ENCODE measurements at regions not wholly inside any gene's neighbourhood (a gene's known extent, or its start where the extent isn't known, plus 50 kb on each side); places are given as distances from the start of the nearest gene placed in this dataset.

- DNase-seq: no peak
These were observed 71.8 kb downstream of the C4orf33 start for GRCh38 chr4:129167640-129168260.

DNA sequence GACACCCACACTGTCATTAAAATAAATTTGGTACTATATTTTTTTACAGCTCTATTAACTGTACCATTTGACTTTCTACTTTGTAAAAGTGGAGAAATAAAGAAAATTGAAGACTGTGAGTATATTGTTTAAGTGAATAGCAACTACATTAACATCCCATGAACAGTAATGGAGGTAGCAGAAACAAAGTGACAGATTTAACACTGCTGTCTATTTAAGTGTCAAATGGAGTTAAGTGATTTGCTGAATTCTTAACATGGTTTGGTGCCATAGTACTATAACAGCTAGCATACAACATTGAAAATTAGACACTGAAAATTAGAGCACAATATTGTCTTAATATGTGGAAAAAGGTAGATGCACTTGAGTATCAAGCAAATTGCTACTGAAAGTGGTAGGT, 76.2 kb downstream of the C4orf33 start:
- DNase-seq: no peak

DNA sequence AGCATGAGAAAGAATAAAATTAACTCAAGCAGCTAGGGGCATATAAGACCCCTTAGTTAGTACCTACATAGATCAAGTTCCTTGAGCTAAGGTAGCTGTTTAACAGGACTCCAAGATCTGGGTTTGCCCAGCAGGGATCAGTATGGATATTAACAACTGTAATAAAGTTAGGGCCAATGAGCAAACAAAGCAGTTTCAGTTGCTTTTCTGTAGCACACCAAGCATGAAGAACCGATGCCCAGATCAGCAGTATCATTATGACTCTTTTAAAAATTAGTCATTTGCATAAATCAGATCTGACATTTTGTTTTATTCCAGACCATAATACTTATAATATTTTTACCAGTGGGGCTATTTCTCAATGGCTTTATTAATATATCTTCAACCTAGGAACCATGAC, 80.9 kb downstream of the C4orf33 start:
- no peak for DNase-seq

- DNase-seq: no peak
These were observed 83.3 kb downstream of the C4orf33 start for GRCh38 chr4:129179276-129179675.

DNA sequence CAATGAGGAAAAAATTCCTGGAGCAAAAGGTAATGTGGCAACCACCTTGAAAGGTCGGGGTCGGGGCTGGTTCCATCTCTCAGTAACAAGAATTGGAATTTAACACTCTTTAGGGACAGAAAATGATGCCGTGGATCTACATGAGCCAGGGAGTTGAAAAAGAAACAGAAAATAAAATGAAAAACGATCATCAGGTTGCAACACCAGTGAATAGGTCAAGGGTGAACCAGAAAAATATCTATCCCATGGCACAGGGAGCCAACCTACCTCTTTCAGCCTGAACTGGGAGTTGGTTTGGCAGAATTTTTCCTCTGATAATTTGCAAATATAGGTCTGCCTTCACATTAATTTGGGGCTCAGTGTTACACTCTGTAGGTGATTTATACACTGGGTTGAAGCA, 93.7 kb downstream of the C4orf33 start:
- no peak for DNase-seq

DNA sequence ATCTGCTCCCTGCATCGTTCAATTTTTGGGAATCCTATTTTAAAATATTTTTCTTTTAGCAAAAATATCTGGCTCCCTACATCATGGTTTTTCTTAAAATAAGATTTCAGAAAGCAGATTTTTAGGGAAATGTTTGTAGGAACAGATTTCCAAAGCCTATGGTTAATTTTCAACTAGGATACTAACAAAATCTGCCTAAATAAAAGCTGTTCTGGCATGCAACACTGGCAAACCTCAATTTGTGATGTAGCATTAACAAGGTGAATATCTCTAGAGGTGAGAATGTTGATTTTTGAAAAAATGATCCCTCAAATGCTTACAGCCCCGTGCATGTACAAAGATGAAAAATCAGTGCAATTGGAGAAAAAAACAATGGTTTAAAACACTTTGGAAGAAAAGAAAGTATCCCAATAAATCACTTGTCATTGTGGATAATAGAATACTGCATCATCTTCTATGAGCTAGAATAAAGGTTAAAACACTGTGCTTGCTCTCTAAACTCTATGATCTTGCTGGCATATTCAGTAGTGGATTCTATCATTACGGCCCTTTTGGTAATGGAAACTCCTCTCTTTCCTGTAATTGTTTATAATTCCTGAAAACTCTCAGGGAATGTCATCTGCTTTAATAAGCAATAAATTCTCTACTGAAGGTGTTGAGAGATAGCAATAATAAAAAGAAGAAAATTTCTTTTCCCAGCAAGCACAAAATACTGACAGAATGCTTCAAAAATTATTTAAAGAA, 97.6 kb downstream of the C4orf33 start:
- no peak for DNase-seq

GRCh38 chr4:129208481-129208880, 112.5 kb downstream of the C4orf33 start:
- DNase-seq: no peak

DNA sequence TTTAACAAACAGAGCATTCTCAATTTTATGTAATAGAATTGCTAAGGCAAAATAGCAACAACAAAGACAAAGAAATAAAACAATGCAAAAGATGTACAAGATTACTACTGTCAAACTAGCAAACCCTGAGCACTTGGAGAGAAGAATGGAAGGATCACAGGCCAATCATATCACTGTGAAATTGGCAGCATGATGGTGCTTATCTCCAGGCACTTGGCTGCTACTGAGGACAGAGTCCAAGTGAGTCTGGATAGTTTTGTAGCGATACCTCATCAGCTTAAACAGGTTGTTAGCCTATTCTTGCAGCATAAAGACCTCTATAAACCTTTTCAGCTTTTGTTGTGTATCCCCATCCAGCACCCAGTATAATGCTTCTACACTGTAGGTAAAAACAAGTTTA, 117.7 kb downstream of the C4orf33 start:
- DNase-seq: no peak

- DNase-seq: no peak
These were observed 122.4 kb downstream of the C4orf33 start for GRCh38 chr4:129218360-129218759.

DNA sequence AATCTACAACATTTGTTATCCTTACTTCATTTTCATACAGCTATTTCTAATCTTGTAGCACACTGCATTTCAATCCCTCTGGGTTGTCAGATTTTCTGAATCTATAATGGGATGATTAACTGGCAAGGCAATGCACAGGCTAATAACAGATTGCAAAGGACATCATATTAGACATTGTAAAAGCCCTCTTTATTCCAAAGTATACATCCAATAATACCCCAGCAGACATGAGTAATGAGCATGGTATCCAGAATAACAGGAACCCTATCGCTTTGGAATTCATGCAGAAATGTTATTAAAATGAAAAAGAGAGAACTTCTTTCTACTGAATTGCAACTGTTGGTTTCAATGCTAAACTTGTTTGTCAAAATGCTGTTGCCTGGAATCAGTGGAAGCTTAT, 122.9 kb downstream of the C4orf33 start:
- DNase-seq: no peak

GRCh38 chr4:129220254-129220653, 124.3 kb downstream of the C4orf33 start:
- DNase-seq: no peak

- DNase-seq: no peak
These were observed 128.0 kb downstream of the C4orf33 start for GRCh38 chr4:129223945-129224344.

DNA sequence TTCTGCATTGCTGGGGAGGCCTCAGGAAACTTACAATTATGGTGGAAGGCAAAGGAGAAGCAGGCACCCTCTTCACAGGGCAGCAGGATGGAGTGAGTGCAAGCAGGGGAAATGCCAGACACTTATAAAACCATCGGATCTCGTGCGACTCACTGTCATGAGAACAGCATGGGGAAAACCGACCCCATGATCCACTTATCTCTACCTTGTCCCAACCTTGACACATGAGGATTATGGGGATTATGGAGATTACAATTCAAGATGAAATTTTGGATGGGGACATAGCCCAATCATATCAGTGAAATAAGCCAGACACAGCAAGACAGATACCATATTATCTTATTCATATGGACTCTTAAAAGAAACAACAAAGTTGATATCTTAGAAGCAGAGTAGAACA, 134.9 kb downstream of the C4orf33 start:
- no peak for DNase-seq

DNA sequence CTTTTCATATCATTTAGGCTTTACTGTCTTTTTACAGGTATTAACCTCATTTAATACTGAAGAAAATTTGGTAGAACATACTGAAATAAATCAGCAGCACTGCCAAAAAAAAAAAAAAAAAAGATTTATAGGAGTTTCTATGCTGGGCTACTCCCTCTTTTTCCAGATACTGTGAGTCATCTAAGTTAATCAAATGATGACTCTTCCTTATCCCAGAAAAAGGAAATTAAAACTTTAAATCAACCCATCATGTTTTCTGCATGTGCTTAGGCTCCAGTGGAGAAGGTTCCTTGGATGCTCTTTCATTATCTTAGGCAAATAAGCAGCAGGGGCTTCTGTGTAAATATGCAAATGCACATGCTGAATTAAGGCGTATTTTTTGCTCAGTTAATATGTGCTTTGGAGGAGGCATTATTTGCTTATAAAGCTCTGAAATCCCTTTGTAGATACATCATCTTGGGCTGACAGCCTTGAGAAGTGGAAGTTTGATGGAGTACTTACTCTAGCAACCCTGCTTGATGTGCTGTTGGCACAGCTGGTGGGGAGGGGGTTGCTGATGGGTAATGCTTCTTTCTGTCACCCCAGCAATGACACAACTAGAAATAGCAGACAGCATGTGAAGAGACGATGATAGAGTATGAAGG, 136.1 kb downstream of the C4orf33 start:
- DNase-seq: no peak

DNA sequence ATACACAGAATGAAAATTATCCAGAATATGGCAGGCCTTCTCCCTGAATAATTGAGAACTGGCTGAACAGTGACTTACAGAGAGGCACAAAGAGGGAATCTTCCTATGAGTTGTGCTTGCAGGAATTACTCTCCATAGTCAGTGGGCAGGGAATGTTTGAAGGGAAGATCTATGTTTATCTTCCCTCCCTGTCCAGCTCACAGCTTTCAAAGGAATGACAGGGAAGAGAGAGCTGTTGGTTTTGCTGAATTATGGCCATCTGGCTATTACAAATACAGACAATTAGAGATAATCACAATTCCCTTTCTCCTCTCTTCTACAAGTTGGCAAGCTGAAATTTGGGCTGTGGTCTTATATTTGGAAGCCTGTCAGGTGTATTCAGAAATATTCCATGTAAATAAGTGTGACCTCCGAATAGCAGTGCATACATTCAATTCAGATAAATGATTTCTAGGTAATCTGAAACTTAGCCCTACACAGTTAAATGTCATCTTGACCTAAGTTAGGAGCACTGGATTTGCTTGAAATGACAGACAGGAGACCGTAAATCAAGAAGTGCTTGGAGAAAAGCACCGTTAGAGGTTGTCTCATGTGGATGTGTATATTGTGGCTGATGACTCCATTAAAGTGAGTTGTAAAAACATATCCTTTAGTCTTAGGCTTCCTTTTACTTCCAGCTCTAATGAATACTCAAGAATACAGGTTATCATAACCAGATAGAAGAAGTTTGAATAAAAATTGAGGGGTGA, 136.8 kb downstream of the C4orf33 start:
- no peak for DNase-seq

GRCh38 chr4:129233691-129234090, 137.7 kb downstream of the C4orf33 start:
- no peak for DNase-seq

DNA sequence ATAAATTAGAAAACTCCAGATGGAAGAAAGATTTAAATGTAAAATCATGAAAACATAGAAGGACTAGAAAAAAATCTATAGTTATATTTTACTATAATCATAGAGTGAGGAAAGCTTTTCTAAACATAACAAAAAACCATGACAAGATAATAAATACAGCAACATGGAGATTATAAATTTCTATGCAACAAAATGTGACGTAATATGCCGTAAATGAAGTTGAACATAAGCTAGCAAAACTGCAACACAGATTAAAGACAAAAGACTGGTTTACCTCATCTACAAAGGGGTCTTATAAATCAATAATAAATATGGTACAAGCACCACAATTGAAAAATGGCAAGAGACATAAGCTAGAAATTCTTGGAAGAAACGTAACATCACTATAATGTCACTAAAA, 140.4 kb downstream of the C4orf33 start:
- no peak for DNase-seq

DNA sequence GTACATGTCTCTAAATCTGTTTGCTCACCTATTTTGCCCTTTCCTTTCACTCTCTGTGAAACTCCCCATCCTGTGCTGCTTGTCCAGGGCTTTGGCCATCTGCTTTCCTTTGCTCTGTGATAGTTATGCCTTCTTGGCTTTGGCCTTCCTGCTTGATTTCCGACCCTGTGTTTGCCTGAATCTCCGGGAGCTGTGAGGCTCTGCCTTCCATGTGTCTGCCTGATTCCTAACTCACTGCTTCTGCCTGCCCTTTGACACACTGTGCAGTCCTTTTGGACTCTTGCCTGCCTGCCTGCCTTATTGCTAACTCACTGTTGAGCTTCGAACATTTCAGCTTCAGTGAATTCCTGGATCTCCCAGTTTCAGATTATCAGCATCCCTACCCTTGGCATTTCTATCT, 143.1 kb downstream of the C4orf33 start:
- no peak for DNase-seq

DNA sequence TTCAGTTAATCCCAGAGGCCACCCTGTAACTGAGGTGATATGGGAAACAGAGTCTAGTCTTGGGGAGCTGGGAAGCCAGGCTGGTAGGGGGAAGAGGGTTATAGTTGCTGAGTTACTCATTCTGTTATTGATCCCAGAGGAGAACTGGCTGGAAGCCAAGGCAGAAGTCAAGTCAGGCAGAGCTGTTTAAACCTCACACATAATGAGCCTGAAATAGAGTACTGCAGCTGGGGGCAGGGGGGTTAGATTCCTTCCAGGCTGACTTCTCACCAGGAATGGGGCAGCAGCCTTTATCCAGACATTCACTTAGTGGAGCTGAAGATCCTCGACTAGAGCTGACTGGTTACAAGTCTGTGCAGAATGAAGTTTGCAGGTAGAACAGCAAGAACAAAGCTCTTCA, 144.9 kb downstream of the C4orf33 start:
- no peak for DNase-seq

DNA sequence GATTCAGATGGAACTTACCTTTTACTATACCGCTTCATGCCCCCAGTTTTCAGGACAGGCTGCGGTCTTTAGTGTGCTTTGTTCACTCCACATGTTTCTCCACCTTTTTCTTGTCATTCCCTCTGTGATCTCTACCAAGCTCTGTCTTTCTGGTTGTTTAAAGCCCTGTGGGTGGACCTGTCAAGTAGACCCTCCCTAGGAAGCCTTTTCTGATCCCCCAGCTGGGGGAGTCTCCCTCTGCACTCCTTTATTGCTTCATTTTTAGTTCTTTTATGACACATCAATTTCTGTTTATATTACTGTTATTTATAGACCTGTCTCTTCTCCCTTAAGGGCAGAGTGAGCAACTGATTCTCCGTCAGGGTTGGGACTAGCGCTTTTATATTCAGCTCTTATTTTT, 150.2 kb downstream of the C4orf33 start:
- DNase-seq: no peak

DNA sequence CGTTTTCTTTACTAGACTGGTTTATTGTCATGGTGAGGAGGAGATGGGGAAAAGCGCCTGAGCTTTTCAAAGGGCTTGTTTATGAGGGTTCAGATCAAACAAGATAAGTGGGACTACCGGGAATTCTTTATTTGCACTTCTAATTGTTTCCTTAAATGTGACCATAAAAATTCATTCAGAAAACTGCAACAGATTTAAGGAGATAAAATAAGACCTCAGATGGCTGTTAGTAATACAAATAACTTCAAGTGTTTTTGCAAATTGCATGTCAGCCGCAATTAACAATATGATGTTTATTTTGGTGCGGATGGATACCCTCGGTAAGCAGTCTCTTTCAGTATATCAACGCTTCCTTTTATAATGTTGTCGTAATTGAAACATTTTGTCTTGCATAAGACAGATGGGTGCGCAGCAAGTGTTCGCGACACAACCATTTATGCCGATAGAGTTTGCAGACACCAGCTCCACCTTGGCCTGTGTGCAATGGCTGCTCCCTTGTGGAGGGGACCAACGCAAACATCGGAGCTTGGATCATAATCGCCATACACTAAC, 151.0 kb downstream of the C4orf33 start:
- DNase-seq: no peak

DNA sequence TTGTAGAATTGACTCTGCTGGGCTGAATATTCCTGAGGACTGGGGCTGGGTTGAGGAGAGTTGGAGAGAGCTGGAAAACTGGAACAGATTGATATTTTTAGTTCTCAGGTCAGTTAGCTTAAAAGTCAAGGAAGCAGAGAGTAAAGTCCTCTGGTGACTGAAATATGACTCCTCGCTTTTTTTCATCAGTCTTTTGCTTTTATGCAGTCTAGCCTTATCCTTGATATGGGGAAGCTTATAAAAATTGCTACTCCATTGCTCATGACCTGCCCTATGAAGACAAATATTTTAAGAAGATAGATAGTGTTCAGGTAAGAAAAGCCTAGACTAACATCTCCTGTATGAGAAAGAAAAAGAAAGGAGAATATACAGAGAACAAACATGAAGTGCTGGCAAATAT, 152.7 kb downstream of the C4orf33 start:
- DNase-seq: no peak

DNA sequence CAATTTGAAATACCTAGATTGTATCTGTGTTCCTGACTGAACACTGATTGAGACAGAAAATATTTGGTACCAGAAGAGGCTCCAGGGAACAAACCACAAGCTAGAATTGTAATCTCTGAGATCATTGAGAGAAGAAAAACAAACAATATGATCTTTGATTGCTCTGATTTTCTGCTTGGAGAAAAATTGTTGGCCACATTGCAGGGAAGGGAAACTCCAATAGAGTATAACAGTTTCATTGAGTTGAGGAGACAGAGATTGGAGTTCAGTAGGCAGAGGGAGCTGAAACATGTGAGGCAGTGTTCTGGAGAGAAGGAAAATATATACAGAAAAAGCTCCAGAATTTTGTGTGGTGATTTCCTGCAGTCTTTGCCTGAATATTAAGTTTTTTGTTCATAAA, 158.2 kb downstream of the C4orf33 start:
- DNase-seq: no peak

All from activated T-cell treated with anti-CD3 and anti-CD28 coated beads, Interleukin-2, amount 50 U/mL, for 1 hour (primary cell).